GM19467 (cell line): ENCODE measurements at regions not wholly inside any gene's neighbourhood (a gene's known extent, or its start where the extent isn't known, plus 50 kb on each side); places are given as distances from the start of the nearest gene placed in this dataset.

Source experiments
- ATAC-seq: cut with Tn5 transposase; IDR thresholded peaks from one replicate; pipeline ENCODE4 v1.9.1; 2021; ENCODE audit warnings: mild to moderate bottlenecking, moderate library complexity; ENCODE audit not compliant: unreplicated experiment

GRCh38 chr2:151037434-151037833 is 224.2 kb downstream of the RBM43 start:
- no peak for ATAC-seq

GRCh38 chr2:151033271-151034248 is 228.1 kb downstream of the RBM43 start:
- no peak for ATAC-seq

DNA sequence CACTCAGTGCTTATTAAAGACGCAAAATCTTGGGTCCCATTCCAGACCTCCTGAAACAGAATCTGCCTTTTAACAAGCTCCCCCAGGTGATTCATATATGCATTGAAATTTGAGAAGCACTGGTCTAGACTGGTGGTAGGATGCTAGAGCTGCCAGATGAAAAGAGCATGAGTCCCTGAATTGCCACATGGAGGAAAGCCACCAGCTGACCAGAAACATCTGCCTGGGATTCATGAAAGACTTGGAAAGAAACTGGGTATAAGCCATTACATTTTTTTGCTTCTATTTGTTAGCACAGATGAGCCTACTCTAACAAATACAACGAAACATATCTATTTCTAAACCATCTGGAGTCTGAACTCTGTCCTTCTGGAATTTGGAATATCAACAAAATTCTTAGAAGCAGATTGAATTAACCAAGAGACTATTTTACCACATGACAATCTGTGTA is 228.9 kb downstream of the RBM43 start:
- ATAC-seq, result no peak

DNA sequence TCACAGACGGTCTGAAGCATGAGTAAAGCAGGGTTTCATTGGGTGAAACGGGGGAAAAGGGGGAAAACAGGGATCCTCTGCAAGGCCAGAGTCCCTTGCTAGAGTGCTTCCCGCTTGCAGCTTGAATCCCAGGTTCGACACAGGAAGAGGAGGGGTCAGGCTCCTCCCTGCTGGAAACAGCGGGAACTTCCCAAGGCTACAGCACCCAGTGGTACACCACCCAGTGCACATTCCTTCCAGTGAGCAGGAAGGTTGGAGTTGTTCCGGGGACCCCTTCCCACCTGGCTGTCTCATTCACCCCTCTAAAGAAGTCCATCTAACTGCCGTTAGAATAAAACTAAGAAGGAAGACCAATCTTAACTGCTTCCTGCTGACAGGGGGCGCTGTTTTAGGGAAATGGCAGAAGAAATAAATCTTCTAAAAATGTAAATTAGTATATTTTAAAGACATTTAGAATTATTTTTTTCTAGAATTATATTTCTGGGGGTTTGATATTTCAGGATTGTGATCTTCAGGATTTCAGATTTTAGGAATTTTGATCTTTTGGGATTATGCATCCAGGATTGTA is 230.9 kb downstream of the RBM43 start:
- ATAC-seq, result no peak

- ATAC-seq, result no peak
Observed at GRCh38 chr2:151029406-151030157, 232.1 kb downstream of the RBM43 start.

DNA sequence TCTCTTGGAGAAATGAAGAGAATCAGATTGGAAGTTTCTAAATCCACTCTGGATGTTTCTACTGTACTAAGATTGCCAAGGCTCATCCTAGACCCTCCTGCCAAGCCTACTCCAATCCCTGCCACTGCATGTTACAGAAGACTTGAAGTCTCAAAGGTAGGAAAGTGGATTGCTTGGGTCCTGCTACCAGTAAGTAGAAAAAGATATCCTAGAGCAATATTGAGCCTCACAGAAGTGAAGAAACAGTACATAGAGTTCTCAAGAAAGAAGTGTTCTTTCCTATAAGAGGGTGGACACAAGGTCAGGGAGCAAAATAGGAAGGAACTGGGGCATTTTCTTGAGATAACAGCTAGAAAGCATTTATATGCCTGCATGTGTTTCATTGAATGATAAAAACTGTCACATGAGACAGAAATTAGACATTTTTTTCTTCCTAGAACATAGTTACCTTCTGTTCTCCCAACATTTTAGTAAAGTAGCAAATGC is 232.9 kb downstream of the RBM43 start:
- no peak for ATAC-seq

GRCh38 chr2:151027151-151027550 is 234.5 kb downstream of the RBM43 start:
- ATAC-seq, result no peak

DNA sequence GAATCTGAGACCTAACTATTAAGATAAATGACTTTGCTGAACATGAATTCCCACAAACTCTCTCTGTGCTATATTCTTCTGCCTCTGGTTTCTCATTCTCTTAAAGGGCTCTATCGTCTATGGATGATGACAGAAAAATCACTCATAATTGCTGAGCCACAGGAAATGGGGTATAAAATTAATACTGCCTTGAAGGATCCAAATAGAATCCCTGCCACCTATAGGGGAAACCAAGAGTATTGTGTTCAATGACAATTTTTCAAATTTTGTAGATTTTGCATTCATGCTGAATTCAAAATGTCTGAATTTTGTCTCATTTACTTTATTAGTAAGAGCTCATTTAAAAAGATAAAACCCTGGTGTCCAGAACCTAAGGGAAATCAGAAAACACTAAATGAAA is 235.8 kb downstream of the RBM43 start:
- no peak for ATAC-seq

GRCh38 chr2:151024696-151025251 is 236.9 kb downstream of the RBM43 start:
- no peak for ATAC-seq

DNA sequence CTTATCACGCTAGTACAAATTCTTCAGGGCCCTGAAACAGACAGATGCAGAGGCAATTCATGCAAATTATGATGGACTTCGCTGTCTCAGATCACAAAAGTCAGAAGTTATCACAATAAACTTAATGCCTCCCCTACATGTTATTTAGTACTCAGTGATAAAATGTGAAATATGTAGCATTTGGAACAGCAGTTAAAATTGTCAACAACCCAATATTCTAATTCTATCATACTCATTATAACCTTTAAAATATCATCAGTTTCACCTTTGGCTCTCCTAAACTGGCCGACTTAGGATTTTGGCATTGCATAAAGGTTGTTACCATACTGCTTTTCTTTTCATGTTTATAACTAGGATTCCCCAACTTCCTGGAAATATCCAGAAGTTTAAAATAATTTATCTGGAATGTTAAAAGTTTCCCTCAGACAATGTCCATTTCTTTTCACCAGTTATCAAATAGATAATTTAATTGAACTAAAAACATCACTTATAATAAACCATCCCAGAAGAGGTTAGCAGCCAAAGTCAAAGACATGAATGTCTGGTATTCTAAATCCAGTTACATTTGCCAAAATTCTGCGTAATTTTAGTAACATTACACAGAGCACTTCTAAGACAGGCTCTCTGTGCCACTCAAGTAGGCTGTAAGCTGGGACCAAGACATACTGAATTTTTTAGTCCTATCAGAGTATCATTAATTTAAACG is 239.8 kb downstream of the RBM43 start:
- ATAC-seq, result no peak

- no peak for ATAC-seq
Observed at GRCh38 chr2:151020411-151020810, 241.3 kb downstream of the RBM43 start.

DNA sequence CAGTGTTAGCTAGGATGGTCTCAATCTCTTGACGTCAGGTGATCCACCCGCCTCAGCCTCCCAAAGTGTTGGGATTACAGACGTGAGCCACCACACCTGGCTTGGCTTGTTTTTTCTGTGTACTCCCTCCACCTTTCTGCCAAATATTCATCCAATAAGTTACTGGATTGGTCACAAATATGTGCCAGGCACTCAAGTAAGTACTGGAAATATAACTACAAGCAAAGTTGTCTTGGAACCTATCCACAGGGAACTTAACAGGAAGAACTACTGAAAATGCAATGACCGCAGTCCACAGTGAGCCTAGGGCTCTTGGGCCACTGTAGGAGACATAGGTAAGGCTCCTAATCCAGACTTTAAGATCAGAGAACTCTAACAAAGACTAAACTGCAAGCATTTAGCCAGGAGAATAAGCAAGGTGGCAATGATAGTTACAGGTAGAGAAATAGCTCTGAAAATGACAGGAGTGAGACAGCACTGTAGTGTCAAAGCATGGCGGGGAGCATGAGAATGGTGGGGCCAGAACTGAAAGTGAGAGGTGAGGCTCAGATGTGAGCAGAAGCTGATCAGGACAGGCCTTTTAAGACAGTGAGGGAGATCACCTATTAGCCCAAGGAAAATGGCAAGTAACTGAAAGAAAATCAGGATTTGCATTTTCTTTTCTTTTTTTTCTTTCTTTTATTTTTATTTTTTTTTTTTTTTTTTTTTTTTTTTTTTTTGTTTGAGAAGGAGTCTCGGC is 252.1 kb downstream of the RBM43 start:
- no peak for ATAC-seq

DNA sequence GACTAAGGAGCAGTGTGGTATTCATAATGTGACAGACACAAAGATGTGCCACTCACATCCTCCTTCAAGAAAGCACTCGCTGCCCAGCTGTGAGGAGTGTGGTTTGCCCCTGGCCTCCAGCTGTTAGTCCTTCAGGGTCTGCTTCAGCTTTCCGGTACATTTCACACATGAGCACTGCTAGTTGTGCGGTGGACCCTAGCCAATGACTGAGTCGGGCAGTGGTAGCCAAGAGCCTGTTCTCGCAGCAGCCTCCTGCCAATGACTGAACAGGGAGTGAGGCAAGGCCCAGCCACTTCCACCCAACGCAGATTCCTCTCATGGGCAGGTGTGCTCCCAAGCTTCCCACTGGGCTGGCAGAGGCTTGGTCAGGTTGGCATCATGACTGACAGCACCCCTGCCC is 254.3 kb downstream of the RBM43 start:
- ATAC-seq, result no peak

DNA sequence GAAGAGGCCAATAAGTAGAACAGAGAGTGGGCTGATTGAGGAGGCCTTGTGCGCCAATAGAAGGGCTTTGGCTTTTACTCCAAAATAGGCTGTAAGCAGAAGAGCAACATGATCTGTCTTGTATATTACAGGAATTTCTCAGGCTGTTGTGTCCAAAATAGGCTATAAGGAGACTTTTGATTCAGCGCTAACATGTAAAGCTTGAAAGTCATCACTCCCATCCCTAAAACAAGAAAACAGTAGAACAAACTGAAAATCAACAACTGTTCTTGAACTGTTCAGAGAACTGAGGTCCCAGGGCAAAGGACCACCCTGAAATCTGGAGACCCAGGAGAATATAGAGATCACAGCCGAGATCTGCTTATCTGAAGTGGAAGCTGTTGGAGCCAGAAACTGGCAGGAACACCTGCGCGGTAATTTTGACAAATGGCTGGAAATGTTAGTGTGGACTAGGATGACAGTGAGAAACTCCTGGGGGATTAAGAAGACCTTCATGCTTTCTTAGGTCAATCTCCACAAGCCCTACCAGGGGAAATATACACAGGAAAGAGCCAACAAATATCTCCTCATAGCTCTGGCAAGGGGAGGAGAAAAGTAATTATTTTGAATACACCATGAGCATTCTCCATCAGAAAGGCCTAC is 258.6 kb downstream of the RBM43 start:
- ATAC-seq, result no peak

- ATAC-seq, result no peak
Observed at GRCh38 chr2:150997702-150998440, 263.8 kb downstream of the RBM43 start.

DNA sequence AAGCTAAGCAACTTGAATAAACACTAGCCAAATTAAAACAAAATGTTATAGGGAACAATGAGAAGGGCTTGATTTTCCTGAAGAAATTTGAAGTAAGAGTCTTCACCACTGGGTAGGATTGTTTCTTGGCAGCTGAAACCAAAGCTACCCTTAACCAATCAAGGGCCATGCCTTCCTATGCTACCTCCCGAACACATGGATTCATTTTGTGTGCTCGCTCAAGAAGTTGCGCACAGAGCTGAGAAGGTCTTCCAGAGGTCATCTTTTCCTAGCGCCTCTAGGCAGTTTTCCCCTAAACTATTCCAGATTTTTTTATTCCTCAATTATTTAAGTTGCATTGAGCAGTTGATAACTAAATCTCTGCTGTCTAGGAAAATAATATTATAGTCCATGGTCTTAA is 264.6 kb downstream of the RBM43 start:
- ATAC-seq, result no peak

DNA sequence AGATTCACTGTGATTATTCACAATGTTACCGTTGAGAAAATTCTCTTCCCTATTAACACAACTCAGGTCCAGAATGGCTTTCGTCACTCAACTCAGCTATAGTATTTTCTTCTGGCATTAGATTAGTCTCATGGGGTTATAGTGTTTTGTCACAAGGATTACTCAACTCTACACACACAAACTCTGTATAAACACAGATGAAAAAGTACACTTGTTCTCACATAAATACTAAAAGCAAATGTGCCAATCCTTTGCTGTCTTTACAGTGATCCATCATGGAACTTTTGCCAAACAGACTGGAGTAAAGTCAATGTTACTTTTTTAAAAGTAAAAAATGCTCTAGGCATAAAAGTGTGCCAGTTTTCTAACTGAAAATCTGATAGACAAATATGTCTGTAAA is 267.6 kb downstream of the RBM43 start:
- no peak for ATAC-seq

- no peak for ATAC-seq
Observed at GRCh38 chr2:150989969-150990368, 271.7 kb downstream of the RBM43 start.

DNA sequence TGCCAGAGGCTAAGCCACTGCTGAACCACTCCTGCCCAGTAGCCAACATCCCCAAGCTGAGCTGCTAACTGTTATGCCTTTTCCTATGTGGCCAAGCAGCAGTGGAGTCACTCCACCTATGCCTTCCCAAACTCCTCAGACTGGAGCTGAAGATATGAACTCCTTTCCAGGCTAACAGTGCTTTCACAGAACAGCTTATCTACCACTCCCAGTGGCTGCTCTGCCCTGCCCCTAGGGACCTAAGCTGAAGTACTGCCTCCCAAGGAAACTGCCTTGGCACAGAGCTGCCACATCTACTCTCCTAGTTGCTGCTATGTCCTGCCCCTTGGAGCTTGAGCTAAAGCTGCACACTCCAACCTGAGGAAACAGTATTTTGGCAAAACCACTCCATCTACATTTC is 275.9 kb downstream of the RBM43 start:
- ATAC-seq, result no peak
